GM21526 (cell line): ENCODE measurements at regions not wholly inside any gene's neighbourhood (a gene's known extent, or its start where the extent isn't known, plus 50 kb on each side); places are given as distances from the start of the nearest gene placed in this dataset.
"Not testable (repeated sequence)": the region's sequence is repeated elsewhere in the genome, so short reads cannot be mapped to it uniquely, and the experiment has no call there.

Experiments used
- ATAC-seq: cut with Tn5 transposase; IDR thresholded peaks from one replicate; pipeline ENCODE4 v1.9.1; 2021; ENCODE audit warnings: moderate library complexity; ENCODE audit not compliant: unreplicated experiment, low FRiP score

GRCh38 chr7:67455508-67455907 lies 458.9 kb downstream of the TYW1 start:
- ATAC-seq, result no peak

GRCh38 chr7:67462781-67463191 lies 466.2 kb downstream of the TYW1 start:
- ATAC-seq, result no peak

- ATAC-seq, result no peak
Measured at GRCh38 chr7:67463316-67463715, 466.7 kb downstream of the TYW1 start.

- ATAC-seq, result no peak
Measured at GRCh38 chr7:67463983-67464382, 467.4 kb downstream of the TYW1 start.

DNA sequence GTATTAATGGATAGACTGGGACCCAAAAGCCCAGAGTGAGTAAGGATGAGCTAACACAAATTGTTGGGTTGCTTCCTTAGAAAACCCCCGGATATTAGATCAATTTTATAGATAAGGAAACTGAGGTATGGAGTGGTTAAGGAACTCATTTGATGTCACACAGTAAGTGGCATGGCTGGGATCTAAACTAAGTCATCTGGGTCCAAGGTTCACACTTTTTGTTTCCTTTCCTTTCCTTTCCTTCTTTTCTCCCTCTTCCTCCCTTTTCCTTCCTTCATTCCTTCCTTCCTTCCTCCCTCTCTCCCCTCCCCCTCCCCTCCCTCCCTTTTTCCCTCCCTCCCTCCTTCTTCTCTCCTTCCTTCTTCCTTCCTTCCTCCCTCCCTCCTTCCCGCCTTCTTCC lies 469.5 kb downstream of the TYW1 start:
- no peak for ATAC-seq

DNA sequence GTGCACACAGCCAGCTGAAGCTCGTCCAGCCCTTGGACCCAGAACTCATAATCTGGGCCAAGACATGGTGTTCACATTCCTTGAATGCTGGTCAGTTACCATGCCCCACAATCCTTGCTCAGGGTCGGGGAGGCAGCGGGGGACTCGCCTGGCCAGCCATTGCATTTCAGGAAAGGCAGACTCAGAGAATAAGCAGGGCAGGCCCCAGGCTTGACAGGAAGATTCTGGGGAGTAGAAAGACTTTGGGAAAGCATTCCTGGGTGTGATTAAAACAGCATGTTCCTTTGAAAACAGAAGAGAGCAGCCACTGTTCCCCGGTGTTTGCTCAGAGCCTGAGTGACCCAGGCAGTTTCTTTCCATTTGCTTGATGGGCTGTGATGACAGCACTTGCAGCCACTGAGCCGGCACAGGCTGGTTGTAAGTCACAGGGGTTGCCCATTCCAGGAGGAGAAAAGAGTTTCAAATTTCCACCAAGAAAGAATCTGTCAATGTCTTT lies 473.7 kb downstream of the TYW1 start:
- no peak for ATAC-seq

- ATAC-seq, result no peak
Measured at GRCh38 chr7:67475293-67475692, 478.7 kb downstream of the TYW1 start.

GRCh38 chr7:67478066-67478465 lies 481.4 kb downstream of the TYW1 start:
- ATAC-seq, result no peak

- no peak for ATAC-seq
Measured at GRCh38 chr7:67484244-67484751, 487.7 kb downstream of the TYW1 start.

- ATAC-seq, result no peak
Measured at GRCh38 chr7:67486401-67486800, 489.8 kb downstream of the TYW1 start.

DNA sequence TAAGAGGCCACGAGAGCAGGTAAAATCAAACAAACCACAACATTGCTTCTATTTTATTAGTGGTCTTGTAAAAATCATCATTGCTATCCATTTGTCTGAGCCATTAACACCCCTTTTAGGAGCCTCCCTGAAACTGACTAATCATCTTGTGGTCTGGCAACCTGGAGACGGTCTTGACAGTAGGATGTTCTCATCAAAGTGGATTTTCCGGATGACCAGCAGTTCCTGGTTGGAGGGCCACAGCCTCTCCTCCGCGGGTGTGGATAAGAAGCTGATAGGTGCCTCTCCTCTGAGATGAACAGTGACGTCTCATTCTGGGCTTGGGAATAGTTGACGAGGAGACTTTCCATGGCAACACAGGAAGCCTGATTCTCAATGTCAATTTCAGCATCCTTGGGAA lies 490.7 kb downstream of the TYW1 start:
- ATAC-seq, result no peak

GRCh38 chr7:67489881-67490280 lies 493.2 kb downstream of the TYW1 start:
- no peak for ATAC-seq

DNA sequence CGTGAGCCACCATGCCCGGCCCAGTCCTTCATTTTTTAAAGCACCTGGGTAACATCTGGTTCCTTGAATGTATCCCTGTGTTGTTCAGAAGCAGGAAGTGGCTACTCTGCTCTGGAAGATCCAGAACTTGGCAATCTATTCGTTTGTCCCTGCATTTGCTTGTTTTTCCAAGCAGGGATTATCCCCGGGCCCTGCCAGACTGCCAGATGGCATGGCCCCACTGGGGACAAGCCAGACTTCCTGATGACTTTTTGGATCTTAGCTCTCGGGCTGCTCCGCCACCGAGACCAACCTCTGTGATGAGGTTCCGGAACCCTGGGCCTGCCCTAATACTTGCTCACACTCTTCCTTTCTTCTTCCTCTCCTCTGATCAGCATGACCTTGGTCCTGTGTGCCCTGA lies 496.7 kb downstream of the TYW1 start:
- no peak for ATAC-seq

GRCh38 chr7:67496589-67496988 lies 500.0 kb downstream of the TYW1 start:
- ATAC-seq, result no peak

DNA sequence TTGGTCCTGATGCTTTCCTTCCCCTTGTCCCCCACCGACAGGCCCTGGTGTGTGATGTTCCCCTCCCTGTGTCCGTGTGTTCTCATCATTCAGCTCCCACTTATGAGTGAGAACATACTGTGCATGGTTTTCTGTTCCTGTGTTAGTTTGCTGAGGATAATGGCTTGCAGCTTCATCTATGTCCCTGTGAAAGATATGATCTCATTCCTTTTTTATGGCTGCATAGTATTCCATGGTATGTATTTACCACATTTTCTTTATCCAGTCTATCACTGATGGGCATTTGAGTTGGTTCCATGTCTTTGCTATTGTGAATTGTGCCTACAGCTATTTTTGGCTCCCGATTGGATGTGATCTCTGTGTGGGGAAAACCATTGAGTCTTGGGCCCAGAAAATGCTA lies 501.3 kb downstream of the TYW1 start:
- ATAC-seq, result not testable (repeated sequence)

GRCh38 chr7:67502929-67503328 lies 506.3 kb downstream of the TYW1 start:
- ATAC-seq, result no peak

DNA sequence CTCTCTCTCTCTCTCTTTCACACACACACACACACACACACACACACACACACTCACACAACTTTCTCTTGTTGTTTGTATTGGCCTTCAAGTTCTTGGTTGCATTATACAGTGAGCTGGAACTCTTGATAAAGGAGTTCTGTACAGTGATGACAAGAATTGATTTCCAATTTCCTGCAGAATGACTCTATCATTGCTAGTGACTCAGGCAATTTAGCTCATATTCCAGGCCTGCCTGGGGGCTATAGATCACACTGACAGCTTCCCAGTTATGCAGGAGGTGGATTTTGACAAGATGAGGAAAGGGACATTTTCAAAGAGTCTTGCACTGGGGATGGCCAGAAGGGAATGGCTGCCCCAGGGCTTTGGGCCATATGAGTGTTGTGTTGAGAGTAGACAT lies 508.8 kb downstream of the TYW1 start:
- no peak for ATAC-seq

GRCh38 chr7:67512481-67512880 lies 515.8 kb downstream of the TYW1 start:
- ATAC-seq, result no peak

DNA sequence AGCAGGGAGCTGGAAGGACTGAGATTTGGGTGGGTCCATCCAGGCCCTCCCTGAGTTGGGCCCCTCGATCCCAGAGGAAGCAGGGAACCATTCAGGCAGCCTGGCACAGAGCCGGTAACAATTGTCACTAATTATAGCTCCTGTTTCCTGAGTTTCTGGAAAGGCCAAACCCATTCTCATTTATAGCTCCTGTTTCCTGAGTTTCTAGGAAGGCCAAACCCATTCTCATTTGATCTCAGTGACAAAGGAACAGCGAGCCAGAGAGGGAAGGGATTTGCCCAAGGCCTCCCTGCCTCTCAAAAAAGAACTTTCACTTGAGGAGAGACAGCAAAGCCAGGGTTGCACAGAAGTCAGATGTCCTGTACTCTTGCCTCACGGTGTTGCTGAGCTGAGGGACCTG lies 521.9 kb downstream of the TYW1 start:
- no peak for ATAC-seq

DNA sequence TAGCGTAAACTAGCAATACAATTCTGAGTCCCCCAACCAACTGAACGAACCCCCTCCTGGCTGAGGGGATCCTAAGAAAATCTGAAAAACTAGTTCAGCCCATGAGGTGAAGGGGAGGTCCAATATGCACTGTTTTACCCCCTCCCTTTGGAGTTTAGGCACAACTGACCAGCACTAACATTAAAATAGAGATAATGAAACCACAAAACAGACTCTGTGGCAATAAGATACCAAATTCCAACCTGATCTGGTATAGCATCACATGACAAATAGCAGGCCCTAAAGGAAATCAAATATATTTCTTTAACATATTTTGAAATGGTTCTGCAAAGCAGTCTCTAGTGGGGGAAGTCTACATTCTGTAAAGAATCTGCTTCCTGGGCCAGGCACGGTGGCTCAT lies 522.5 kb downstream of the TYW1 start:
- no peak for ATAC-seq

DNA sequence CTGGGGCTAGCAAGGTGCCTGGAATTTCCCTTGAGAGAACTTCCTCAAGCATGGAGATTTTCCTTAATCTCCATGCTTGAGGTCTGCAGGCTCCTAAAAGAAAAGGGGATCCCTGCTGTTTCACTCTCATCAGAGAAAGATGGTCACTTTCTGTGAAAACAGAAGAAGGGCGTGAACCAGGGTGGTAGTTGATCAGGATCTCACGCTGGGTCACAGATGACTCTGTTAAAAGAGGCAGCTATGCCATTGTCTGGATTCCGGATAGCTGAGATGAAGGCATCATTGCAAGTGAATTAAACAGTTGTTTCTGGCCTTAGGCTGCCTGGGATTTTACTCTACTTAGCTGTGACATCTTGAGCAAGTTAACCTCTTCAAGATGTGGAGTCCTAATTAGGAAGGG lies 525.9 kb downstream of the TYW1 start:
- no peak for ATAC-seq

DNA sequence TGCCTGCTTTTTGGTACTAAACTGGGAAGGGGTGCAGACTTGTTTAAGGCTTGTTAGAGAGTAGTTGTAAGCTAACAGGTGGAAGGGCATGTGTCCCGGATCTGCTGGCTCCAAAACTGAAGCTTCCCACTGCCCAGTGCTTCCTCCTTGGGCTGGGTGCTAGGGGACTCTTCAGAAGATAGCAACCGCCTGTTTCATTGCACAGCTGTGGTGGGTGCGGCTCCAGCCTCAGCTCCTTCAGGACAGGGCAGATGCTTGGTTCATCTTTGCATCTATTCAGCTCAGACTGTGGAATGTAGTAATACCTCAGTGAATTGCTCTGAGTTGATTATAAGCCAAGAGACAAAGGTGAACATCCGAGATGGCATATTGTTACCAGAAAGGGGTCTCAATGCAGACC lies 527.1 kb downstream of the TYW1 start:
- no peak for ATAC-seq

DNA sequence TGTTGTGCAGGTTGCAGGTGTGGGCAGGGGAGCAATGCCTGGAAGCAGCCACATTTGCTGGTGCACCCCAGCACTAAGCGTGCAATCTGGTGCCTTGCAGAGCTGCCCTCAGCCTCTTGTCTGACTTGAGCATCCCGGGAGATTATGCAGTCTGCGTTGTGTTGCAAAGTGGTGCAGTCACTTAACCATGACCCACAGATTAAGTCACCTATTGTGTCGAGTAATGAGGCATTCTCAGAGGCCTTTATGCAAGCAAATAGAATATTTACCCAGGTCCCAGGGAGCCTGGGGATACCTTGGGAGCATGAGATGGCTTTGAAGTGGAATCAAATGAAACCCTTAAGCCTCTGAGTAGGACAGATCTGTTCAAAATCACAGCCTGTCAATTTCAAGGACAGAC lies 529.0 kb downstream of the TYW1 start:
- ATAC-seq, result no peak
